MCF 10A (cell line): ENCODE measurements at regions not wholly inside any gene's neighbourhood (a gene's known extent, or its start where the extent isn't known, plus 50 kb on each side); places are given as distances from the start of the nearest gene placed in this dataset.
"Not testable (repeated sequence)": the region's sequence is repeated elsewhere in the genome, so short reads cannot be mapped to it uniquely, and the experiment has no call there.

Experiments
- BruUV-seq: library from RNA; stranded (reverse); fragments of 400-500 nt; replicated peaks from 2 replicates; lab custom pipeline; 2021; lab: Mats Ljungman, UMichigan
- CTCF ChIA-PET: fragments of 300-600 bp; sonication (Branson Sonifier 250); formaldehyde crosslinking; extraction: SDS; loops from one replicate; lab custom pipeline; 2021; ENCODE audit warnings: antibody characterized with exemption, inconsistent platforms; lab: Yijun Ruan, JAX
- POLR2A ChIA-PET: fragments of 300-600, 350-650 bp; sonication (Branson Sonifier 250); formaldehyde crosslinking; extraction: SDS; loops from one replicate; lab custom pipeline; 2020; ENCODE audit warnings: antibody characterized with exemption, inconsistent platforms; lab: Yijun Ruan, JAX
- DNase-seq: peaks from one replicate; pipeline ENCODE4 v3.0.0-alpha.2; 2018; ENCODE audit not compliant: unreplicated experiment
- H3K27ac Mint-ChIP-seq: one replicate; pipeline ENCODE4 v1.8.0; 2022; ENCODE audit warnings: mild to moderate bottlenecking, low read depth, mixed read lengths; ENCODE audit not compliant: unreplicated experiment
- H3K27me3 Mint-ChIP-seq: one replicate; pipeline ENCODE4 v1.8.0; 2022; ENCODE audit warnings: mixed read lengths; ENCODE audit not compliant: insufficient read depth, unreplicated experiment
- H3K36me3 Mint-ChIP-seq: one replicate; pipeline ENCODE4 v1.8.0; 2022; ENCODE audit warnings: mild to moderate bottlenecking, moderate library complexity, mixed read lengths; ENCODE audit not compliant: insufficient read depth, unreplicated experiment
- H3K4me1 Mint-ChIP-seq: one replicate; pipeline ENCODE4 v1.8.0; 2022; ENCODE audit warnings: mixed read lengths; ENCODE audit not compliant: insufficient read depth, unreplicated experiment
- H3K4me3 Mint-ChIP-seq: one replicate; pipeline ENCODE4 v1.8.0; 2022; ENCODE audit warnings: mild to moderate bottlenecking, moderate library complexity, mixed read lengths; ENCODE audit not compliant: unreplicated experiment
- H3K9me3 Mint-ChIP-seq: one replicate; pipeline ENCODE4 v1.8.0; 2022; ENCODE audit warnings: mixed read lengths; ENCODE audit not compliant: unreplicated experiment
- CTCF ChIP-seq: fragments of 200-600 bp; IDR thresholded peaks from one replicate; pipeline ENCODE4 v1.8.0; 2022; ENCODE audit warnings: antibody characterized with exemption, mild to moderate bottlenecking; ENCODE audit not compliant: unreplicated experiment
- intact Hi-C: fragments of 100-400 bp; cut with micrococcal nuclease; formaldehyde crosslinking; loops from 2 replicates; pipeline ENCODE4 v1.14.1; 2022

DNA sequence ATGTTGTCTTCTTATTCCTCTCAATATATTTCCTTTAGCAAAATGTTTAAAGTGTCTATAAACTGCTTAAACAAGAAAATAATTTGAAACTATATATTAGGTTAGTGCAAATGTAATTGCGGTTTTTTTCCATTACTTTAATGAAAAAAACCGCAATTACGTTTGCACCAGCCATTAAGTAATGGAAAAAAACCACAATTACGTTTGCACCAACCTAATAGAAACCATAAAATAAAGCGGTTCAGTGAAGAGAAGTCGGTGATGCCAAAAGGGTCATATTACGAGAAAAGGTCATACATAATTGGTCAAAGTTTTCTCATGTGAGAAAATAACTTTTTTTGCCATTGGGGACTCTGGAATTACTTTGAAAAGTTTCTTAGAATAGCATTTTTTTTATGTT is 385.6 kb upstream of the ST8SIA4 start:
- intact Hi-C loops = no loop called here
- no peaks in the 10 kb centered on the region for H3K4me1 Mint-ChIP-seq

DNA sequence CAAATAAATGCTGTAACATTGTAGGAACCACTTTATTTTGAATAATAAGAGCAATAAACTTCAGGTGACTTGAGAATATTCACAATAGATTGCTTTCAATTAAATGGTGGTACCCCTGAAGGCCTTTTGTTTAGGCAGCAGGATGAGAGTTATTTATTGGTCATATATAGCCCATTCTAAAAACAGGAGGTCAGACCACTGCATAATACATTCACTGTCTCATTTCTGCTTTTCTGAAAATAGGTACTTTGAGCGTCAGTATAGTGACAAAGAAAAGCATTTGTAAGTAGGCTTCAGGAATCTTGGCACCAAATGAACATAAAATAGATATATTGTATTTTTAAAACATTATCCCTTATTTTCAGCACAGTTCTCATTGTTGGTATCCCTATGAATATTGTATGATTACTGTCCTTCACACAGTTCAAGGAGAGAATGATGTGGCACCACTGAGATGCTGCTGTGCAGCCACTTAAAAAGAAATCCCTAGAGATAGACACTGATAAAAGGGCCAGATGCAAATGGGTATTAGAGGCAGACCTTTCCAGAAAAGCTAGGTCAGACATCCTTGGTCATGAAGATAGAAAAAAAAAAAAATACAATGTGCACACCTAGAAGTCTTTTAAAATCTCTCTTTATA is 381.8 kb upstream of the ST8SIA4 start:
- H3K4me1 Mint-ChIP-seq = no peaks in the 10 kb centered on the region
- intact Hi-C loops = no loop called here
- POLR2A ChIA-PET = no interaction called here
- TF ChIP-seq CTCF = no peak
- no peaks in the 10 kb centered on the region for H3K36me3 Mint-ChIP-seq
- DNase-seq = no peak
- H3K27me3 Mint-ChIP-seq = peaks cover 7% of the 10 kb centered on the region
- H3K4me3 Mint-ChIP-seq = no peak overlapping the region
- CTCF ChIA-PET = no interaction called here
- H3K27ac Mint-ChIP-seq = no peak overlapping the region
- no peaks in the 10 kb centered on the region for H3K9me3 Mint-ChIP-seq
- no TSS peak for BruUV-seq

More for the DNA sequence above, 385.6 kb upstream of the ST8SIA4 start:
- ChIA-PET CTCF (no interaction called here), POLR2A (no interaction called here)
- peaks cover 7% of the 10 kb centered on the region for H3K27me3 Mint-ChIP-seq
- no TSS peak for BruUV-seq
- no peak overlapping the region for H3K27ac Mint-ChIP-seq
- no peak overlapping the region for H3K4me3 Mint-ChIP-seq
- TF ChIP-seq CTCF = no peak
- DNase-seq = no peak
- no peaks in the 10 kb centered on the region for H3K9me3 Mint-ChIP-seq
- no peaks in the 10 kb centered on the region for H3K36me3 Mint-ChIP-seq

DNA sequence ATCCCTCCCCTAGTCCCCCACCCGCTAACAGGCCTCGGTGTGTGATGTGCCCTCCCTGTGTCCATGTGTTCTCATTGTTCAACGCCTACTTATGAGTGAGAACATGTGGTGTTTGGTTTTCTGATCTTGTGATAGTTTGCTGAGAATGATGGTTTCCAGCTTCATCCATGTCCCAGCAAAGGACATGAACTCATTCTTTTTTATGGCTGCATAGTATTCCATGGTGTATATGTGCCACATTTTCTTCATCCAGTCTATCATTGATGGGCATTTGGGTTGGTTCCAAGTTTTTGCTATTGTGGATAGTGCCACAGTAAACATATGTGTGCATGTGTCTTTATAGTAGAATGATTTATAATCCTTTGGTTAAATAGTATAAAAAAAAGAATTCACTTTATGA is 380.9 kb upstream of the ST8SIA4 start:
- H3K4me3 Mint-ChIP-seq, H3K27ac Mint-ChIP-seq, DNase-seq, H3K4me1 Mint-ChIP-seq, BruUV-seq, H3K27me3 Mint-ChIP-seq, POLR2A ChIA-PET, intact Hi-C loops, H3K9me3 Mint-ChIP-seq, H3K36me3 Mint-ChIP-seq: not testable (repeated sequence)
- CTCF ChIA-PET = interaction anchor here (0.7 to 0.8 kb wide), 3 partner anchors 382 to 870 kb away, joined by 3 read pairs; no protein-coding TSS in a partner anchor

GRCh38 chr5:101278917-101279316 is 375.8 kb upstream of the ST8SIA4 start:
- Mint-ChIP-seq H3K4me1 (no peaks in the 10 kb centered on the region), H3K27me3 (no peaks in the 10 kb centered on the region), H3K27ac (no peak overlapping the region), H3K4me3 (no peak overlapping the region), H3K9me3 (no peaks in the 10 kb centered on the region), H3K36me3 (no peaks in the 10 kb centered on the region)
- no peak for TF ChIP-seq CTCF
- no peak for DNase-seq
- BruUV-seq = no TSS peak
- ChIA-PET CTCF (no interaction called here), POLR2A (no interaction called here)
- intact Hi-C loops = no loop called here
